ENCODE measurements at regions not wholly inside any gene's neighbourhood (a gene's known extent, or its start where the extent isn't known, plus 50 kb on each side); places are given as distances from the start of the nearest gene placed in this dataset.

GRCh38 chr15:81534124-81534523 is 160.1 kb upstream of the TMC3 start:
- TF ChIP-seq CTCF (IDR thresholded peaks at IDR 0.05; ENCODE audit: low read depth, low read length) (no peak), MAX (IDR thresholded peaks at IDR 0.05; ENCODE audit: low read depth, low read length) (no peak), POLR2A (IDR thresholded peaks at IDR 0.05; ENCODE audit: extremely low read depth, insufficient read length) (no peak)

Measured in NB4 (cell line).